NCI-H1694 treated with DMSO at 0.1 percent for 48 hours (cell line): ENCODE measurements at regions not wholly inside any gene's neighbourhood (a gene's known extent, or its start where the extent isn't known, plus 50 kb on each side); places are given as distances from the start of the nearest gene placed in this dataset.
A peak's percentile ranks its signal among the peaks of the same experiment; 100 is the strongest.

Experiments
- DNase-seq: peaks from one replicate; lab custom pipeline; 2025; lab: John Stamatoyannopoulos, UW

- DNase-seq: no peak
Observed at GRCh38 chr15:92224843-92225242, 168.8 kb upstream of the ST8SIA2 start.

- peak; percentile 1 for DNase-seq
Observed at GRCh38 chr15:92226020-92226612, 167.6 kb upstream of the ST8SIA2 start.

DNA sequence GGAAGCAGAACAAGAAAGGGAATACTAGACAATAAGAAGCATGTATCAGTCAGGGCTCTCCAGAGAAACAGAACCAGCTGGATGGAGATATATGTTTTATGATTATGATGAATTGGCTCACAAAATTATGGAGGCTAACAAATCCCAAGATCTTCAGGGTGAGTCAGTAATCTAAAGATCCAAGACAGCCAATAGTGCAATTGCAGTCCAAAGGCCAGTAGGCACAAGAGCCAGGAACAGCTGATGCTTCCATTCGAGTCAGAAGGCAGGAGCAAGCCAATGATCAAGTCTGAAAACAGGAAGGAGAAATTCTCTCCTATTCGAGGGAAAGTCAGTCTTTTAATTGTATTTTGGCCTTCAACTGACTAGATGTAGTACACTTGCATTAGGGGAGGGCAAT, 164.9 kb upstream of the ST8SIA2 start:
- DNase-seq: no peak

- no peak for DNase-seq
Observed at GRCh38 chr15:92231461-92231860, 162.2 kb upstream of the ST8SIA2 start.

DNA sequence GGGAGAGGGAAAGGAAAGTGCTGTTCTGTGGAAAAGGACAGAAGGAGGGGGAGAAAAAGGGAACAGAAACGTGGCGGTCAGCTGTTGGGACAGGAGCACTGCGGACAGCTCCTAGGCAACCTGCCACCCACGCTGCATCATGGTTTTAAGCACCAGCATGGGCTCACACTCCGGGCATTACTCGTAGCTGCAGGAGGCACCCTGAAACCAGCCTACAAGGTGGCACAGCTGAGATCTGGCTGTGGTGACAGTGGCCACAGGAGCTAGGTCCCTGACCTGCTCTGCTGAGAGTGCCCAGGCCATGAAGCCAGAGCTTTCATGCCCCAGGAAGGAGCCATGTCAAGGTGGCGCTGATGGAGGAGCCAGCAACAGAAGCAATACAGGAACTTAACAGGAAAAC, 161.4 kb upstream of the ST8SIA2 start:
- no peak for DNase-seq

- no peak for DNase-seq
Observed at GRCh38 chr15:92232876-92233275, 160.8 kb upstream of the ST8SIA2 start.

DNA sequence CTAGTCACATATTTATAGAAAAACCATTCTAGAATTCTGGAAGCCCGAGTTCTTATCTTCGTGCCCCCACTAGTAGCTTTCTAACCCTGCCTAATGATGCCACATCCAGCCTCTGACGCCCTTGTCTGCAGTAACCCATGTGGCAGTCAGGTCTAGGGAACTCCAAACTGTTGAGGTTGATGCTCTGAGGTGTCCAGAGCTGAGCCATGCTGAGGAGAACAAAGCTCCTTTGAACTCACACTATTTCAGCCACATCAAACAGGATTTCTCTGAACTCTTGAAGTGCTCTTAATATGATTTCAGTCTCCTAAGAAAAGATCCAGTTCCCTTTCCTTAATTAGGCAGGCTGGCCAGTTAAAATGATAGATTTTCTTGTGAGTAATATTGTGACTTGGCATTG, 150.5 kb upstream of the ST8SIA2 start:
- no peak for DNase-seq

DNA sequence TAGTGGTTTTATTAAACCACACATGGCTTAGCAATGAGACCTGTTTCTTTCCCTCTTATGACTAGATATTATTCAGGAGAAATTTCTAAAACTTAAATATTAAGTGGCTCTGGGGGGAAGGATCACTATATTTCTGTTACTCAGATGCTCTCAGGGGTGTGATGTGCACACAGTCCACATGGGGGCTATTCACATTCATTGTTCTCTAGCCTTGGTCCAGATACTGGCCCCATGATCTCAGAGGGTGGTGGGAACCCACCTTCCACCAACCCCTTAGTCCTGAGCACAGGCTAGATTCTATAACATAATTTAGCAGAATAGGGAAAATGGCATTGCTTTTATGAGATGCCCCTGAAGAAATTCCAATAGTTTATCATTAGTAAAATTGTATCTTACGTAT, 149.0 kb upstream of the ST8SIA2 start:
- DNase-seq: no peak

DNA sequence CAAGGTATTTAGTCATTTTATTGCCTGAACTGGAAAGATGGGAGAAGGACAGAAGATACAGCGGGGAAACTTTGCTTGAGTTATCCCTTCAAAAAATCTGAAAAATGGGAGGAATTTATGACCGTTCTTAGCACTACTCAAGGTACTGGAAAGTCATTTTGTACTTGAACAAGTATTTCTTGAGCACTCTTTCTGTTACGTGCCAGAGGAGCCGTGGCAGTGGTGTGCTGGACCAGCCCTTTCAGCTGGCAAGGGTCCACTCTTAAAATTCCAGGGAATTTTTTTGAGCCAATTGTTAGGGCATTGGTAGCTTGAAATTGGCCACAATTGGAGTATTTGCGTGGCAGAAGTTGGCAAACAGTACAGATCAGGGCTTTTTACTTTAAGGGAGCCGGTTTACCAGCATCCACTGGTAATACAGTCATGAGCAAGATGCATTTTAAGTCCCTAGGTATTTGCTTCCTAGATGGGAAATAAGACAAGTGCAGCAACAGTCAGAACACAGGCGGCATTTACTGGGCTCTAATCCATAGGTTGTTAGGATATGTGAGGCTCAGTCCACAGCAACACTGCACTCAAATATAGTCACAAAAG, 145.9 kb upstream of the ST8SIA2 start:
- DNase-seq: no peak

DNA sequence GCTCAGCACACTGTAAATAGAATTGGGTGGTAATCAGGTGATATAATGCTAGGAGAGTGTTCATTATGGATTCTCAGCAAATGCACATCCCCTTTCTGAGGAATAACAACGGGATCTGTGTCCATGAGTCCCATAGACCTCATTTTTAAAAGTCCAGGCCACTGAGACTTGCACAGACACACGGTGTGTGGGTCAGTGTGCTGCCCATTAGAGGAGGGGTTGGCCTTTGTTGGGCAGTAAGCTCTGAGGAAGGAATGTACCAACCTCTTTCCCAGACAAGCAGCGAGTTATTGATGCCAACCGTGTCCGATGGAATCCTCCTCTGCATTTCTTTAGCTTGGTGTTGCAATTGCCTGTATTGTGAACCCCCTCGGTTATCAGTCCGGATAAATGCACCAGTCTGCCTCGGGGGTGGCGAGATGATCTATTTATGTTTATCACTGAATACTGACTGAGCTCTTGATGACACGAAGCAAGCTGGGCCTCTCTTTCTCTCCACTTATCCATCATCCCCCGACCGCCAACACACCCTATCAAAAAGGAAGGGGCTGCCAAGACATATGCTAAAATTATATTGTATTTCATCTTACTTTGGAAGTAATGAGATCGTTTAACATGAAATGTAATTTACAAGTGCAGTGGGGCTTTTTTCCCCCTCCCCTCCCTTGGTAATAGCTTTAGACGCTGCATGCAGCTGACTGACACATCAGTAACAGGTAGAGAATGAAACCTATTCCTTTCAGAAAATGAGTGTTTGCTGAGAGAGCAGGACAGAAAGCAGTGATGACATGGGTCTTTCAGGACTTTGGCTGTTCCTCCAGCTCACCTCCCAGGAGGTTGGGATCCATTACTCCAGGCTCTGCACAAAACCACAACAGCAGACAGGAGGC, 126.6 kb upstream of the ST8SIA2 start:
- DNase-seq: no peak

DNA sequence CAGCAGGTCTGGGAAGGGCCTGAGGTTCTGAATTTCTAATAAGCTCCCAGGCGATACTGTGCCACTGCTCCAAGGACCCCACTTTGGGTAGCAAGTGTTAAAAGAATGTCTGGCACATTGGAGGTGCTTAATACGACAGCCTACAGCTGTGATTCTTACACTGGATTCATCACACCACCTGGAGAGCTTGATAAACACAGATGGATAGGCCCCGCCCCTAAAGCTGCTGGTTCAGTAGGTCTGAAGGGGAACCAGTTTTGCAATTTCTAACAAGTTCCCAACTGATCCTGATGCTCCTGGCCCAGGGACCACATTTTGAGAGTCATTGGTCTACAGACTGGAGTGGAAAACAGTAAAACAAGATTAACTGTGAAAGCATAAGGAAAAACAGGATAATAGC, 124.8 kb upstream of the ST8SIA2 start:
- DNase-seq: peak; percentile 57

GRCh38 chr15:92271179-92271578, 122.5 kb upstream of the ST8SIA2 start:
- no peak for DNase-seq

- DNase-seq: no peak
Observed at GRCh38 chr15:92272106-92272505, 121.6 kb upstream of the ST8SIA2 start.

GRCh38 chr15:92273286-92273685, 120.4 kb upstream of the ST8SIA2 start:
- DNase-seq: no peak

- no peak for DNase-seq
Observed at GRCh38 chr15:92273723-92274122, 120.0 kb upstream of the ST8SIA2 start.

- peak; percentile 34 for DNase-seq
Observed at GRCh38 chr15:92277776-92278175, 115.9 kb upstream of the ST8SIA2 start.

DNA sequence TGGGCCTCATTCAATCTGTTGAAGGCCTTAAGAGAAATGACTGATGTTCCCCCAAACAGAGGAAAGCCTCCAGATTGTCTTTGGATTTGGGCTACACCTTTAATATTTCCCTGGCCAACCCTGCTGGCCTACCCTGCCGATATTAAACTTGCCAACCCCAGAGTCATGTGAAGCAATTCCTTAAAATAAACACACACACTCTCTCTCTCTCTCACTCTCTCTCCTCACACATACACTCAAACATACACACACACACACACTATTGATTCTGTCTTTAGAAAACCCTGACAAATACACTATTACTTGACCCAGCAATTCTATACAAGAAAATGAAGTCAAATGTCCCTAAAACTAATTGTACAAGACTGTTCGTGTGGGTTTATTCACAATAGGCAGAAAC, 109.9 kb upstream of the ST8SIA2 start:
- DNase-seq: no peak

DNA sequence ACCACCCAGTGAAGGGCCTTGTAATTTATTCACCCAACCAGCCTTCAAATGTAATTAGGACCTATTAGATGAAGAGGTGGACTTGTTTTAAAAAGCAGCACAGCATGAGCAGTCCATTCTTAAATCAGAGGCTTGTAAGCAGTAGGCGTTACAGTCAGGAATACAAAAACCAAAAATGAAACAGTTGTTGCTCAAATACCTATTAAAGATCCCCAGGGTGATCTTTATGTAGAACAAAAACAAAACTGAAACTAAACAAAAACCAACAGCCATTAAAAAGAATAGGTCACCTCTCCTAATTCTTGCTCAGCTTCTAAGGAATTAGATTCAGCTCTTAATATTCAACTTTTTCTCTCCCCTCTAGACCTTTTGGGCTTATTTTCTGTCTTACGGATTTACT, 104.9 kb upstream of the ST8SIA2 start:
- DNase-seq: no peak

- DNase-seq: no peak
Observed at GRCh38 chr15:92289733-92290132, 103.9 kb upstream of the ST8SIA2 start.

DNA sequence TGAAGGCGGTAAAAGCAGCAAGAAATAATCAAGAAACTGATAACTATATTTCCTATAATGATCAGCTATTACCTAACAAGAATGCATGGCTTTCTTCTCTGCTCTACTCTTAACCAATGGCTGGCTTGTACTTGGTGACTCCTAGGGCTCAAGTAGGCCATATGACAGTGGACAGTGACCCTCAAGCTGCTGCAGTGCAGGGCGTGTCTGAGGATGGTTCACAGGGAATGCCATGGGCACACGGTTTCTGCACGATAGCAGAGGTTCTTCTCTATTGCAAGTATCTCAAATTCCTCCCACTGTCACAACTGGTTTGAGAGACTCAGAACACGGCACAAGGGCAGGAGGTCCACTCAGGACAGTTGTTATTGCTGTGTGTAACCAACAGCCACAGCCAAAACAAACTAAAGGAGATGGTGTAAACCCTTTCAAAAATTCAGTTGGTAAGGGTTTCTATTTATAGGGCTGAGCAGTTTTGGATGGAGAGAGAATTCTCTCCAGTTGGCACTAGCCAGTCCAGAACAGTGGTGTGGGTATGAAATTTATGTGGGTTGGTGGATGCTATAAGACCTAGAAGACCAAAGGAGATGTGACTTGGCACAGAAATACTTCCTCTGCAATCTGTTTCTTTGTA, 103.2 kb upstream of the ST8SIA2 start:
- no peak for DNase-seq

DNA sequence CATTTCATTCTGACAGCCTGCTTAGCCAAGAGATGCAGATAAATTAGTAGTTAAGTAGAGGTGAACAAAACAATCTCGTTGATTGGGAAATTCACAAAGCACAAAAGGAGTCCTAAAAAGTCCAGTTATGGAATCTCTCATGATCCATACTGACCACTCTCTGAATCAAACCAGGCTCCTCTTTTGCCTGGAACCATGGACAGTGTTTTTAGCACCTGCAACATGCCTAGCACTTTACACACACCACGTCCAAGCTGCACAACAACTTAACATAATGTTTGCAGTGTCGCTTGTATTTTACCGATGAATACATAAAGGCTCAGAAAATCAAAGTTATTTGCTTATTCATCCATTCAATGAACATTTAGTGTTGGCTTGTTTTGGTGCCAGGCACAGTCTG, 101.8 kb upstream of the ST8SIA2 start:
- DNase-seq: no peak

DNA sequence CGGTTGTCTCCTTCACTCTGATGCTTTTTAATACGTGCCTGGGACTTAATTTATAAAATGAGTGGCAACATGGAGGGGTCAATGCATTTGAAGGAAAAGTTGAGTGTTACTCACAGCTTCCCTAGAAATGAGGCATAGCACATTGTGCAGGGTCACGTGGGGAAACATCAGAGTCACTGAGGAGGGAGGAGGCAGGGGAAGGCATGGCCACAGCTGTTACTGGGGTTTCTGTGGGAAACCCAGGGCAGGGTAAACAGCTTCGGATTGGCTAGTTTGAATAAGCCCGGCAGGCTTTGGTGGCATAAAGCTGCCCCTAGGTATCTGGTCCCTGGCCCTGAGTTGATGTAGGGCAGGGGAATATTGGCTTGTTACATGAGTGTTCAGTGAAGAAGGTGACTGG, 98.9 kb upstream of the ST8SIA2 start:
- DNase-seq: no peak
